ENCODE measurements at regions not wholly inside any gene's neighbourhood (a gene's known extent, or its start where the extent isn't known, plus 50 kb on each side); places are given as distances from the start of the nearest gene placed in this dataset.
"Not testable (repeated sequence)": the region's sequence is repeated elsewhere in the genome, so short reads cannot be mapped to it uniquely, and the experiment has no call there.

GRCh38 chr11:3443700-3444419 lies 64.9 kb upstream of the ZNF195 start:
- H3K4me3 ChIP-seq; ATAC-seq (ENCODE audit: low FRiP score in 2 of 2); H3K27me3 ChIP-seq; H3K36me3 ChIP-seq; H3K4me1 ChIP-seq; H3K27ac ChIP-seq; H3K9me3 ChIP-seq: not testable (repeated sequence)
- DNase-seq, result peak in 1 of 2 donors; percentile 26
- WGBS, 2 donors, result 12 to 14% methylated on average over 10 to 16 of the region's 16 CpGs

- ATAC-seq (ENCODE audit: low FRiP score in 2 of 2); DNase-seq; H3K36me3 ChIP-seq; H3K4me3 ChIP-seq; H3K4me1 ChIP-seq; H3K27ac ChIP-seq; H3K27me3 ChIP-seq; H3K9me3 ChIP-seq: not testable (repeated sequence)
- 74 to 82% methylated on average over 14 of the region's 14 CpGs for WGBS, 2 donors
Measured at GRCh38 chr11:3437441-3437840, 58.5 kb upstream of the ZNF195 start.

- peak in 1 of 2 donors; percentile 81 for DNase-seq
- WGBS, 2 donors, result 97 to 98% methylated on average over 14 to 17 of the region's 28 CpGs
- H3K27me3 ChIP-seq, result no peaks in the 10 kb centered on the region
Measured at GRCh38 chr11:3434976-3435375, 56.0 kb upstream of the ZNF195 start.

DNA sequence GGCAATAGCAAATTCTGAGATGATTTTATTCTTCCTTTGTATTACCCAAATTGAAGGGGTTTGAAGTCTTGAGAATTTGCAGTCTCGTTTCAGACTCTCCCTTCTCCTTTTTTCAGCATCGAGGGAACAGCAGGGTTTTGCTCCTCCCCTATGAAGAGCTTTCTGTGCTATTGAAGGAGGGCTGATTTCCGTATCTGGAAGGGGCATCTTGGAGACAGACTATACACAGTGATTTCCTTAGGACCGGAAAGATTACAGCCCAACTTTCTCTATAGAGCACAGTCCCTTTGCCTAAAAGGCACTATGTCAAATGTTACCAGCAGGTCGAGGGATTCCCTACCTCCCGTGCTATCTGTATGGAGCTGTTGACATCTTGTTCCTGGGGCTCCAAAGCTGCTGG lies 50.2 kb upstream of the ZNF195 start:
- not testable (repeated sequence) for H3K9me3 ChIP-seq; H3K4me1 ChIP-seq; DNase-seq; H3K36me3 ChIP-seq; H3K4me3 ChIP-seq; ATAC-seq (ENCODE audit: low FRiP score in 2 of 2); H3K27me3 ChIP-seq; H3K27ac ChIP-seq
- WGBS, 2 donors, result 15 to 31% methylated on average over 6 of the region's 6 CpGs

More at GRCh38 chr11:3434976-3435375, 56.0 kb upstream of the ZNF195 start:
- Histone ChIP-seq H3K4me3 (no peak overlapping the region), H3K27ac (no peak overlapping the region), H3K9me3 (no peaks in the 10 kb centered on the region), H3K4me1 (no peaks in the 10 kb centered on the region), H3K36me3 (no peaks in the 10 kb centered on the region)
- TF ChIP-seq POLR2AphosphoS5 (IDR thresholded peaks at IDR 0.05) (no peak), EP300 (IDR thresholded peaks at IDR 0.05) (no peak), POLR2A (IDR thresholded peaks at IDR 0.05) (no peak), CTCF (IDR thresholded peaks at IDR 0.05) (no peak)
- ATAC-seq (ENCODE audit: low FRiP score in 2 of 2), result no peak

Small RNAs in the stretch of these regions (small RNA-seq; reads per million reads assigned to genes)
- 0 reads per million in 4 donors for gene SNRPCP5

Data from upper lobe of left lung (tissue), 6 donors.